Fibroblast of skin of back (primary cell): ENCODE measurements at regions not wholly inside any gene's neighbourhood (a gene's known extent, or its start where the extent isn't known, plus 50 kb on each side); places are given as distances from the start of the nearest gene placed in this dataset.
A peak's percentile ranks its signal among the peaks of the same experiment; 100 is the strongest.

Source experiments
- DNase-seq: peaks from one replicate; pipeline ENCODE4 v3.0.0-alpha.2; 2013

DNA sequence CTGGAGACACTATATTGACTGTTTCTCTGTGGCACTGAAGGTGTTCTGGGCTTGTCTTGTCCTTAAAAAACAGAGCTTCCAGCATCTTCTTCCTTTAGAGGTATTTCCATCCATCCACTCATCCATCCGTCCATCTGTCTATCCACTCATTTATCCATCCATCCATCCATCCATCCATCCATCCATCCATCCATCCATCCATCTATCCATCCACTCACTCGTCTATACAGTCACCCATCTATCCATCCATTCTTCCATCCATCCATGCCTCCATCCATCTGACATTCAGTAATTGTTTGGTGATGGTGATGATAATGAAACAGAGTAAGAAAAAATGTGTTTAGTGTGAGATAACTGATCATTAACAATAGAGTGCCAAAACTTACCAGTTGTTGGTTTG, 334.8 kb downstream of the NSG2 start:
- DNase-seq, result no peak

DNA sequence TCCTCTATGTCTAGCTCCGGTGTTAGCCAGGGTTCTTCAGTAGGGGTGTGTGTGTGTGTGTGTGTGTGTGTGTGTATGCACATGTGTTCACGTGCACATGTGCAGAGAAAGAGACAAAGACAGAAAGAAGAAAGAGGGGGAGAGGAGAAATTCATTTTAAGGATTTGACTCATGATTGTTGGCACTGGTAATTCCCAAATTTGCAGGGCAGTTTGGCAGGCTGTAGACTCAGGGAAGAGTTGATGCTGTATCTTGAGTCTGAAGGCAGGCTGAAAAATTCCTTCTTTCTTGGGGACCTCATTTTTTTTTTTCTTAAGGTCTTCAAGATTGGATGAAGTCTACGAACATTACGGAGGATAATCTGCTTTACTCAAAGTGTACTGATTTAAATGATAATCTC, 335.7 kb downstream of the NSG2 start:
- DNase-seq, result no peak

DNA sequence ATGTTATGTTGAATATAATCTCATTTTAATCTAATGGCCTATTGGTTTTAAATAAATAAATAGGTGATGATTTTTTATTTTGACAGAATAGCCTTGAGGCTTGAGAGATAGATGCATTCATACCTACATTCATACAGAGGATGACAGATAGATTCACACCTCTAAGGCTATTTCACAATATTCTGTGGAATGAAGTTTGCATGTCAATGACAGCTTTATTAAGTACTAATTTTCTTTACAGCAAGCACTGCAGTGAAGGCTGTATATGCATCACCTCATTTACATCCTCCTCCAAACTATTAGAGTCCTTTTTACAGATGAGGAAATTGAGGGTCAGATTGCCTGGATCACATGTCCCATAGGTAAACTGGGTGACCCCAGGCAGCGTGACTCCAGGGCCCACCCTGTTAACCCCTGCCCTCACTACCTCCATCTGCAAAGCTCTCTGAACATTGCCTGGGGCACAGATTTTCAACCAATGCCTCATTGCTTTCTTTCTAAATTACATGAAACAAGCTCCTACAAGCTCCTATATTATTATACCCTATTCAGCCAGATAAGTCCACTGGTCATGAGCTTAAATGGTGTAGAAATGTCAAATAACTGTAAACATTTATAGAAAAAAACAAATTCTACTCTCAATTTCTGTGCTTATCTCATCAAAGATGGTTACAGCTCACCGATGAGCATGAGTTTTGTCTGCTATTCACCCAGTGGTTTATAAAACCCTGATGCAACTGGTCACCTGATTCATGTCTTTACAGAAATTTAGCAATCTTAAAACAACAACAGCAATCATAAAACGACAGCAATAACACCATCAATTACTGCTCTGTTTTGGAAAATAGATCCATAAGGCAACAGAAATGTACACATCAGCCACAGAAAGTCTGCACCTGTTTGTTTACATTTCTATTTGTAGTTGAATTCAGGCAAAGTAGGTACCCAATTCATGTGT, 338.0 kb downstream of the NSG2 start:
- DNase-seq, result no peak

DNA sequence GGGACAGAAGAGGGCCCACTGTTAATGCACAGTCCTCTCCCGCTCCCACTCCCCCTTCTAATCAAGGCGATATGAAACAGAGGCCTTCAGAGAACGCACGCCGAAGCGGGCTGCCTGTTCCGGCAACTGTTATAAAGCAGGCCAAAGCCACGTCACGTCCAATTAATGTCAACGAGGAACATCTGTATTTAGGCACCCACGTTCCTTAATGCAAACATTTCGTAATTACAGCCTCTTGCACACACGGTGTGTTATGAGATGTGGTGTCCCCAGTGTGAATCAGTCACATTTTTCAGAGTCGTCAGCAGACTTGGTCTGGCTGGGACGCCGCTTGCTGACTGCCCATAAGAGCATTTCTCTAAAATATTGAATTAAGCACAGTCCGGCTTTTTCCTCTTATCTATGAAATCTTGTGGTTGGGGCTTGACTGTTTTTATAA, 339.0 kb downstream of the NSG2 start:
- DNase-seq, result peak; percentile 89

DNA sequence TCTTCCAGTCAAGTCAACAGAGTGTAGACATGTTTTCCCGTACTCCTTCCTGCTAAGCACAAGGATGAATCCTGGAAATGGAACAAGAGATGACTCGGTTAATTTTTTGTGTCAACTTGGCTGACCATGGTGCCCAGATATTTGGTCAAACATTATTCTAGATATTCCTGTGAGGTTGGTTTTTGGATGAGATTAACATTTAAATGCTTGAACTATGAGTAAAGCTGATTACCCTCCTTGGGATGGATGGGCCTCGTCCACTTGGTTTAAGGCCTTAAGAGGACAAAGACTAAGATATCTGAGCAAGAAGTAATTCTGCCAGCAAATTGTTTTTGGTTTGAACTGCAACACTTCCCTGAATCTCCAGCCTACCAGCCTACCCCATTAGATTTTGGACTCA, 338.1 kb upstream of the MSX2 start:
- peak; percentile 85 for DNase-seq

DNA sequence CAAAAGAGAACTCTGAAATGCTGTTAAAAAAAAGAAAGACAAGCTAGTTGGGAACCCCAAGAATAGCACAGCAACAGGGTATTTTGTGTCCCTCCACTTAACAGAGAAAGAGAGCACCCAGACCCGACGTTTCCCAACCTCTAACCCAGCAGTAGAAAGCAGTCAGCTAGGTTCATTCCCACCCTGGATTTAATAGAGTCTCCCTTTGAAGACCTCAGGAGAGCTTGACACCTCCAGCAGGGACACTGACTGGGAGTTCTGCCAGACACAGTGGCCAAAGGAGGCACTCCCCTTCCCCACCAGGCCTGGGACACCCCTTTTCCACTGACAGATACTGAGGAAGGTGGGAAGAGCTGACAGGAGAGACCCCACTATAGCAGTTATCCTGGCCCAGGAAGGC, 337.5 kb upstream of the MSX2 start:
- DNase-seq, result no peak

DNA sequence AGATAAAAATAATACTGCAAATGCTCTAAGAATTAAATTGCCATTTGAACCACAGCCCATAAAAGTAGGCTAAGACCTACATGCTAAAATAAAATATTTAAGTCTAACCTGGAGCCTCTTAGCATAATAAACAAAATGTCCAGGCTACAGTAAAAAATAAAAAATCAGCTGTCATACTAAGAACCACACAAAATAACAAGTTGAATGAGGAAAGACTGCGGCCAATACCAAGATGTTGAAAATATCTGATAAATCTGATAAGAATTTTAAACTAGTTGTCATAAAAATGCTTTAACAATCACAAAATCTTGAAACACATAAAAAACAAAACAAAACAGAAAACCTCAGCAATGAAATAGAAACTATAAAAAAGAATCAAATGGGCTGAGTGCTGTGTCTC, 336.9 kb upstream of the MSX2 start:
- DNase-seq, result no peak

DNA sequence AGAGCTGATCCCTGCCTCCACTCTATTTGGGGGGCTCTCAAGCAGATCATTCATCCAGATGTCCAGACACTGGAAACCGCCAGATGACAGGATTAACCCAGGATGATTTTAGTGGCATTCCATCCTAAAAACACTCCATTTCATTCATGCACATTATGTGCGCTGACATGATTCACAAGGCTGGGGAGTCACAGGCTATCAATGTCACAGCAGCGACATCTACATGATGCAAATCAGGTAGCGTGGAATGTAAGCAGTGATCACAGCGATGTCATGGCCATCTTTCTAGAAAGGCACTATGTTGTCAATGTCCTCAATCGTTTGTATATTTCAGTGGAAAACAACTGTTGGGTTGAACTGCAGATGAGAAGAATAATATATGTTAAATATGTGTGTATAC, 331.5 kb upstream of the MSX2 start:
- DNase-seq, result no peak

DNA sequence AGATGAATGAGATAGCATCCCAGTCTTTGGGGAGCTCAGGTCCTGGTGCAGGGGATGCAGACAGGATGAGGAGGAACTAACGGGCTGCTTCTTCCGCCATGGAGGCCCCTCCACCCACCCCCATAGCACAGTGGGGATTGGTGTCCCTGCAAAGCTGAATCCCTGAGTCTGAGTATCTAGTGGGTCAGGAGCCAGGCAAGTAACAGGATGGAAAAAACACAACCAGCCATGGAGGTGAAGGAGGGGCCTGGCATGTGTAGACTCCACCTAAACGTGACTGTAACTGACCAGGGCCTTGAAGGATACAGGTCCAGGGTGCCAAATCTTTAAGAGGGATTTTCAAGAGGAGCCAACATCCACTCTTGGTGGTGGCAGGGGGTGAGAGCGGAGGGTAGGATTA, 327.8 kb upstream of the MSX2 start:
- DNase-seq, result no peak

DNA sequence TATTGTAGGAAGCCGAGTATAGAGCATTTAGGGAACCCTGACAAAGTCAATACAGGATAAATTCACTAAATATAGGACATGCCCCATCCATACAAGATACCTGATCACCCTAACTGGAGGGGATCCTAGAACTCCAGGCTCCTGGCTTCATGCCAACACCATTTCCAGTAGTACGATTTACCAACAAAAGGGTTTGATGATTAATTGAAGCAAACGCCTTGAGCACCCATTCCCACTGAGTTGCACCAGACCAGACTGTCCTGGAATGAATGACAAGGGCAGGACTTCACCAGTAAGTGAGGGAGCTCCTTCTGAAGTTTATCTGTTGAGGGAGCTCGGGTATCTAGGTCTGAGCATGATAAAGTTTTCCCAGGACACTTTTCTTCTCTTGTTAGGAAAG, 327.2 kb upstream of the MSX2 start:
- DNase-seq, result no peak

DNA sequence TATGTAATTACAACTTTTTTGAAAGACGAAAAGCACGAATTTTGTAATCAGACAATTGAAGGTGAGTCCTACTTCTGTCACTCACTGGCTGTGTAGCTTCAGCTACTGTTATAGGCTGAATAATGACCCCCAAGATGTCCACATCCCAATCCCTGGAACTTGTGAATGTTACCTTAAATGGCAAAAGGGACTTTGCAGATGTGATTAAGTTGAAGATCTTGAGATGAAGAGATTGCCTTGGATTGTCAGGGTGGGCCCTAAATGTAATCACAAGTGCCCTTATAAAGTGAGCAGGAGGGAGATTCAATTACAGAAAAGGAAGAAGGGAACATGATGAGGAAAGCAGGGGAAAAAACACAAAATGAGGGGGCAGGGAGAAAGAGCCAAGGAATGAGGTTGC, 326.2 kb upstream of the MSX2 start:
- DNase-seq, result no peak

DNA sequence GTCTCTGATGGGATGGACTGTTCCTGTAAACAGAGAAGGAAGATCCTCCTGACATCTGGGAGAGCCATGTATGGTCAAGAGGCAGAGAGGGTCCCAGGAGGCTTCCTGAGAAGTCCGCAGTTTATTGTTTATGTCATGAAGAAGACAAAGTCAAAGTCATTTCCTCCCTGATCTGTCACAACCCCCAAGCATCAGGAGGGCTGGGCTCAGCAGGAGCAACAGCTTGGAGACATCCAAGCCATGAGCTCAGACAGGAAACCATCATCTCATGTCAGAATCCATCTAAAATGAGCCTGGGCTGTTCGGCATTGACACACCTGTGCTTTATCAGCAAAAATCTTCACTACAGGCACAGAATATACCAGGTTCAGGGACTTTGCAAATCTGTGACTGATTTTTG, 325.0 kb upstream of the MSX2 start:
- peak; percentile 46 for DNase-seq

DNA sequence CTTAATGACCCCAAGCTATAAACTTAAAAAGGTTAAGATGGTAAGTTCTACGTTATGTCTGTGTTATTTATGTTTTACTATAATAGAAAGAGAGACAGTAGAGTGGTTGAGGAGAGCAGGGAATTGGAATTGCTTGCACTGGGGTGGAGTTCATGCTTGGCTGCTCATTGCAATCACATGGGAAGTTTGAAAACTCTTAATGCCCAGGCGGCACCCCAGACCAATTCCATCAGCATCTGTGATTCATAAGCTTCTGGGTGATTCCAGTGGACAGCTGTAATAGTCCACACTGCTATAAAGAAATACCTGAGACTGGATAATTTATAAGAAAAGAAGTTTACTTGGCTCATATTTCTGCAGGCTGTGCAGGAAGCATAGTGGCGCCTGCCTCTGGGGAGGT, 323.9 kb upstream of the MSX2 start:
- DNase-seq, result no peak

DNA sequence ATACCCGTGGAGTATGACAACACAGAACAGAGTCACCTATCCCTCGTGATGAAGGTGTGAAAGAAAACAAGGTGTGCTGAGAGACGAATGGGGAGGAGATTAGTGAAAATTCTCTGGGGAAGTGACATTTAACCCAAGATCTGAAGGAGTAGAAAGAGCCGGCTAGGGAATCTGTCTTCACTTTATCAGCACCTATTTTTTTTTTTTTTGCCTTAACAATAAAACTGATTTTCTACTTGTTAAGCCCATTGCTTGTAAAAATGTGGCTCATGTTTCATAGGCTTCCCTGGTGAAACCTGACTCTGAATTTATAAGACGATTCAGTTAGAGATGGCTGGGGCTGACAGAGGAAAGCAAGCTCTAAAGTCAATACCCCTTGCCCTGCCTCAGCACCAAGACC, 322.6 kb upstream of the MSX2 start:
- DNase-seq, result no peak

DNA sequence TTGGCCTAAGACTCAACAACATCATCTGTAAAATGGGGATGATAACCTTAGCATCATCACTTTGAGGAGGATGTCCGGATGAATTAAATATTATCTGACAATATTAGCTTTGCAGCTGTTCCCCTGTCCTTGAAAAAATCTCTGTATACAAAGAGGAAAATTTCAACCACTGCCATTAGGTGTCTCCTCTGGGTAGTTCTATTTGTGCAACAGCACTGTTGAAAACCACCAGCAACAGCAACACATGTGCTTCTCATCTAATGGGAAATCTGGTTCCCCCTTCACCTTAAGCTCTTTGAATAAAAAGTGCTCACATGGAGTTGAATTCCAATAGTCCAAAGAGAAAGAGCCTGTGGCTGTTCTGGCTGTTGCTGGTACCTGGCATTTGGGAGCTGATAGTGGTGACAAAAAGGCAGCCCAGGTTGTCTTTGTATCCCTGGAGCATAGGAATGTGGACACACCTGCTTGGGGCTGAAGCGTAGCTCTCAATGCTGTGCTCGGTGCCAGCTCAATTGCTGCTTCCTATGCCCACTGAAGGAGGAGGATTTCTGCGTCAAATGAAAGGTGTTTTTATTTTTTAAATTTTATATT, 322.1 kb upstream of the MSX2 start:
- DNase-seq, result no peak

DNA sequence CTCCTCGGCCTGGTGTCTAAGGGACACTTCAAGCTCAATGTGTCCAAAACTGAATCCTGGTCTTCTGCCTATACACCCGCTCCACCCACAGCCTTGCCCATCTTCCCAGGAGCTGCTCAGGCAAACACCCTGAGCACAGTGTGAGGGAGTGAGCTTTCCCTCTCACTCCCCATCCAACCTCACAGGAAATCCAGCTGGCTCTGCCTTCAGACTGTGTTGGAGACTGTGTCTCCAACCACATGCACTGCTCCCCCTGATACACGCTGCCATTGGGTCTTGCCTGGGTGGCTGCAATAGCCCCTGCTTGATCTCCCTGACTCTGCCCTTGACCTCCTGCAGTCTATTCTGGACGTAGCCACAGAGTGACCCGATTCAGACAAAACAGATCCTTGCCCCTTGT, 319.5 kb upstream of the MSX2 start:
- no peak for DNase-seq

DNA sequence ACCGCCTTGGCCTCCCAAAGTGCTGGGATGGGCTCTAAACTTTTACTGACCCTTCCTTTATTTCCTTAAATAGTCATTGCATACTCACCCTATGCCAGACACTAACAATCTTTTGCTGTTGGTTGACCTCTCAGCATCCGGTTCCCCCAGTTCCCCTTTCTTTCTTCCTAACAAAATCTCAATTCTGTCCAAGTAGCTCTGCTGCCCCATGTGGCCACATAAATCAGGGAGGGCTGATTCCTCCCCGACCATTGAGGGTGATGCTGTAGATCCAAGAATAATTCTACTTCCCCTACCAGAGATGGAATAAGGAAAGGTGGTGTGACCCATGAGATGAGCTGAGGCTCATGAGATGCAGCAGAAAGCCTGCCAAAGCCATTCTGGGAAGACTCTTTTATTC, 315.3 kb upstream of the MSX2 start:
- DNase-seq, result no peak

DNA sequence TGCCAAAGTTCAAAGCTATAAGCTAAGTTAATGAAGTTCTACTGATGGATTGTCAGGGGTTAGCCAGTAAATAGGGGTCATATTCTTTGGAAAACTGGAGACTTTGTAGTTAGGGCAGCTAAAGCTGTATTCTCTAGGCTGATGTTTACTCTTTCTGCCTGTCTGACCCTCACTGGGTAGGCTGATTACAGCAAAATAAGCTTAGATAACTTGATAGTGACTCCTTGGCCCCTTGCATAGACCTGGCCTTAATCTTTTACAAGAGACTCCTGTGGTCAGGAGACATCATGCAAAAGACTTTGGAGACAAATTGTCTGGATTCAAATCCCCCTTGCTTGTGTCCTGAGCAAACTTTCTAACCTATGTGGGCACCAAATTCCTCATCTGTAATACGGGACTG, 314.4 kb upstream of the MSX2 start:
- DNase-seq, result no peak

DNA sequence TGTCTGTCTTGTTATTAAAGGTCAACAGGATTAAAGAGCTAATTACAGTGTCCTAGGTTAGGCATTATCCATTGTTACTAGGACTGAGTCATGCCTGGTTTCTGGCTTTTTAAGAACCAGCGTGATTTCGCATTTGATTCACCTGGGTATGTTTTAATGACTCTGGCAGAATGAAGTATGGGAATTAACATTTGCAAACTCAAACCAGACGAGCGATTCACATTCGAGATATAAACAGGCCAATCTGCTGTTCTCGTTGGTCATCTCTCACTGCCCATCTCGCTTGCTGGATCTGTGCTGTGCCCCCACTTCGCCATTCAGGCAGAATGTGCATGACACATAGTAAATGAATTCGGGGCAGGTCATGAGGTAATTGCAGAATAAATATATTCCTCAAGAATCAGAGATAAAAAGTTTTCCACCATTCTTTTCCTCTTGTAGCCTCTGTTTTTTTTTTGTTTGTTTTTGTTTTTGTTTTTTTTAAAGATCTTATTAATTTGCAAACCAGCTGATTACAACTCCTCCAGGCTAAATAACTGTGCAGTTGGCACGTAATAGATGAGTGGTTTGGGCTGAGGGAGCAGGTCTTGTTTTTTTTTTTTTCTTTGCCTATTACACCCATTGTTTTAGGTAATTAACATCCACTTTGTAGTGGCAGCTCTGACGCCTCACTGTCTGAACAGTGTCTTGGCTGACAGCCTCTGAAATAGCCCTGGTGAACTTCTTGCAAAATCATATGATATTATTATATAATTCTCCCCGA, 313.5 kb upstream of the MSX2 start:
- DNase-seq, result no peak

DNA sequence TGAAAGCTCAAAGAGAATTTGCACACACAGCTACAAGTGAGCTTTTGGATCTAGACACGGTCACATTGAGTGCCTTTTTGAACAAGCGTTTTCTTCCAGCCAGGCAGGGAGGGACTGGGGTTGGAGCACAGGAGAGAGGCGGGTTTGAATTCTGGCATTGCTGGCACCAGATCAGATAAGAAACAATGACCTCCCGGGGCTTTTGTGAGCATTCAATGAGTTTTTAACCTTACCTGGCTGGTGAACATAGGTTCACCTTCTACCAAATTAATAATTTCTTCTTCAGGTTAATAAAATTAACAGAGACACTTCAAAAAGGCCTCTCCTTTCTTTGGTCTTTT, 312.9 kb upstream of the MSX2 start:
- no peak for DNase-seq

DNA sequence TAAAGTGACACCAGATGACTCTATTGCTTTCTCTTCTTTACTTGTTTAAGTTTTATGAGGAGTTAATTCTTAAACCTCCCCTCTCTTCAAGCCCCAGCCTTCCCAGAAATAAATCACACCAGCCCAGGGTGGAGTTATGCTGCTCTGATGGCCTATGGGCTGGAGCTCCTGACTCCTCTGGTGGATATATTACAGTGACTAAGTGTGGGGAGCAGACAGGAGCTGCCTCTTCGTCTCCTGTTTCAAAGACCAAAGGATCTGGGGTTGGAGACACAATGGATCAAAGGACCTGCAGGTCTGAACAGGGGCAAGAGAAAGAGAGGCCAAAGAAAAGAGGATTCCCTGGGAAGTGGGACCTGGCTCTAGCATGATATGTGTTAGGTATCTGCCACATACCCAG, 312.0 kb upstream of the MSX2 start:
- no peak for DNase-seq

DNA sequence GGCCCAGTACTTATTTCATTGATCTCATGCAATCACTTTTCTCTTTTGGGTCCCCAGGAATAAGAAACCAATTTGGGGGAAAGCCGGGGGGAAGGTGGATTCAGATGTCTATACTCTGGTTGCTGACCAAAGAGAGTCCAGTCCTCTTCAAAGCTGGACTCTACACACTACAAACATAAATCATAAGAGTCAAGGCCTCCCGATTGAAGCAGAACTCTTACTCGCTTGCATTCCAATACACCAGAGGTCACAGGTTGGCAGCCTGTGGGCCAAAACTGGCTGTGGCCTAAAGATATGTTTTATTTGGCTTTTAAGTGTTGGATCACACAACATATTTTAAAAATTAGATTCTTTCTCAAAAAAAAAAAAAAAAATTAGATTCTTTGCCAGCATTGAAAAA, 311.4 kb upstream of the MSX2 start:
- no peak for DNase-seq

DNA sequence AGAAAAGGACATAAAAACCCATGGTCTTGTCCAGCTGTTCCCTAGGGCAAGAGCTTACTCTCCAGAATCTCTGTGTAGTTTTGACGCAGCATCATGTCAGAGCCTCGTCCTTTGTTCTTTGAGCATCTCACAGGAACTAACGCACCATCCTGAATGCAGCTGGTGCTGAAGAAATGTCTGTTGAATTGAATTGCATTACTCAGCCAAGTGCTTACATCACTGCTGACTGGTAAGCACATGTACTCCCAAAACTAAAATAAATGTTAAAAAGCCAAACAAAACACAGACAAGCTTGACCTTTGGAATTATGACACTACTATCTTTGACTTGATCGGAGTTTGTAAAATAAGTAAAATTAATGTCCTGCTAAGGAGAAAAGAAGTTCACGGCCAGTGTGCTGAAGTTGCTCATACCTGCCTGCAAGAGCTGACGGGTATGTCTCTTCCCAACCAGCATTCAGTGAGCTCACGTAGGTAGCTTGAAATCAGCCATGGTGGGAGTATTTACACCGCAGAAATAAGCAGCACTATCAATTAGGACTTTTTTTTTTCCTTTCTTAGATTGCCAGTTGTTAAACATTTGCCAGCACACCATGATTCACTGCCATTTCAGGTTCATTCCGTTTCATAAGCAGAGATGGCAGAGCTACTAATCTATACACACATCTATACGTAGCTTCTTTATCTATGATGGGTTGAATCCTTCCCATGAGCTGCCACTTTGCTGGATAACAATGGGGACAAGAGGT, 310.6 kb upstream of the MSX2 start:
- DNase-seq, result peak; percentile 44
